Psoas muscle (tissue), 7 donors: ENCODE measurements at regions not wholly inside any gene's neighbourhood (a gene's known extent, or its start where the extent isn't known, plus 50 kb on each side); places are given as distances from the start of the nearest gene placed in this dataset.

Experiments used
- ATAC-seq, 4 donors: fragments of 200-7000 bp; cut with Tn5 transposase; one replicate each; pipeline ENCODE4 v1.9.1; 2020; ENCODE audit warnings: moderate library complexity in 3 of 4, mild to moderate bottlenecking in 2 of 4
- DNase-seq, 2 donors: peaks; one replicate each; pipeline ENCODE4 v3.0.0-alpha.2; 2020
- H3K27ac ChIP-seq: fragments of 200-600 bp; one replicate; pipeline ENCODE4 v1.8.0; 2022
- H3K27me3 ChIP-seq, 3 donors: fragments of 200-600 bp in 1 of 3; one replicate each; pipeline versions ENCODE4 v1.6.1 to v1.8.0; 2013 to 2022; ENCODE audit warnings: low read length in 2 of 3, mild to moderate bottlenecking in 2 of 3, moderate library complexity in 1 of 3; ENCODE audit not compliant: insufficient read depth in 3 of 3
- H3K36me3 ChIP-seq, 2 donors: fragments of 200-600 bp in 1 of 2; one replicate each; pipeline versions ENCODE4 v1.6.1 to v1.8.0; 2013 to 2022; ENCODE audit warnings: low read depth in 1 of 2, mild to moderate bottlenecking in 1 of 2, moderate library complexity in 1 of 2; ENCODE audit not compliant: insufficient read depth in 1 of 2
- H3K4me1 ChIP-seq: fragments of 200-600 bp; one replicate; pipeline ENCODE4 v1.8.0; 2022
- H3K4me3 ChIP-seq: fragments of 200-600 bp; one replicate; pipeline ENCODE4 v1.8.0; 2022; ENCODE audit warnings: mild to moderate bottlenecking
- H3K9me3 ChIP-seq: fragments of 200-600 bp; one replicate; pipeline ENCODE4 v1.8.0; 2022
- WGBS, 3 donors: extraction: QIAGEN DNeasy Blood & Tissue Kit; methylation state at CpG; one replicate each; pipeline versions ENCODE4 v1.1.6 to v1.1.7; 2013; 5-methylcytosine and 5-hydroxymethylcytosine counted together
- intact Hi-C, 2 donors: fragments of 100-400 bp; cut with DNase I; formaldehyde crosslinking; loops; one replicate each; pipeline versions ENCODE4 v1.11.0 to v1.14.2; 2022
- TF ChIP-seq, protein P1 (sequence below): fragments of 200-600 bp; IDR thresholded peaks from one replicate; pipeline ENCODE4 v1.8.0; 2022; ENCODE audit warnings: antibody characterized with exemption
- donor health status: healthy with polysubstance abuse.
- donor health status: DM: no; HTN: no; CAD: no; lungs with moderate emphysema.
- donor health status: Bipolar disorder and iron deficiency.
- donor health status: healthy.
- donor health status: DM: yes; HTN: yes; CAD: no.
- donor health status: DM: no; HTN: no; CAD: no.
- donor health status: DM: yes; HTN: yes; CAD: no.

- Histone ChIP-seq H3K4me3 (no peak overlapping the region), H3K27me3 (no peaks in the 10 kb centered on the region), H3K36me3 (no peaks in the 10 kb centered on the region), H3K4me1 (no peaks in the 10 kb centered on the region), H3K27ac (no peak overlapping the region), H3K9me3 (no peaks in the 10 kb centered on the region)
- 81 to 83% (median 81%) methylated on average over 8 of the region's 8 CpGs for WGBS, 3 donors
- TF ChIP-seq, protein P1, sequence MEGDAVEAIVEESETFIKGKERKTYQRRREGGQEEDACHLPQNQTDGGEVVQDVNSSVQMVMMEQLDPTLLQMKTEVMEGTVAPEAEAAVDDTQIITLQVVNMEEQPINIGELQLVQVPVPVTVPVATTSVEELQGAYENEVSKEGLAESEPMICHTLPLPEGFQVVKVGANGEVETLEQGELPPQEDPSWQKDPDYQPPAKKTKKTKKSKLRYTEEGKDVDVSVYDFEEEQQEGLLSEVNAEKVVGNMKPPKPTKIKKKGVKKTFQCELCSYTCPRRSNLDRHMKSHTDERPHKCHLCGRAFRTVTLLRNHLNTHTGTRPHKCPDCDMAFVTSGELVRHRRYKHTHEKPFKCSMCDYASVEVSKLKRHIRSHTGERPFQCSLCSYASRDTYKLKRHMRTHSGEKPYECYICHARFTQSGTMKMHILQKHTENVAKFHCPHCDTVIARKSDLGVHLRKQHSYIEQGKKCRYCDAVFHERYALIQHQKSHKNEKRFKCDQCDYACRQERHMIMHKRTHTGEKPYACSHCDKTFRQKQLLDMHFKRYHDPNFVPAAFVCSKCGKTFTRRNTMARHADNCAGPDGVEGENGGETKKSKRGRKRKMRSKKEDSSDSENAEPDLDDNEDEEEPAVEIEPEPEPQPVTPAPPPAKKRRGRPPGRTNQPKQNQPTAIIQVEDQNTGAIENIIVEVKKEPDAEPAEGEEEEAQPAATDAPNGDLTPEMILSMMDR: no peak
- DNase-seq (peak in 1 of 2 donors; percentile 9), ATAC-seq (no peak)
- intact Hi-C loops: no loop called here
These were observed 127.3 kb upstream of the ADGRL4 start for GRCh38 chr1:79133774-79134364.

GRCh38 chr1:79131626-79132025 lies 125.1 kb upstream of the ADGRL4 start:
- WGBS, 3 donors: 59 to 78% (median 62%) methylated on average over 3 of the region's 3 CpGs

GRCh38 chr1:79129914-79130313 lies 123.4 kb upstream of the ADGRL4 start:
- TF ChIP-seq, protein P1: no peak
- Histone ChIP-seq H3K4me1 (no peaks in the 10 kb centered on the region), H3K4me3 (no peak overlapping the region), H3K27ac (no peak overlapping the region), H3K27me3 (no peaks in the 10 kb centered on the region), H3K9me3 (no peaks in the 10 kb centered on the region), H3K36me3 (no peaks in the 10 kb centered on the region)
- WGBS, 3 donors: 61 to 82% (median 62%) methylated on average over 3 of the region's 3 CpGs
- intact Hi-C loops: no loop called here
- ATAC-seq: no peak
- DNase-seq: no peak

More at GRCh38 chr1:79131626-79132025, 125.1 kb upstream of the ADGRL4 start:
- TF ChIP-seq, protein P1: no peak
- Histone ChIP-seq H3K36me3 (no peaks in the 10 kb centered on the region), H3K4me1 (no peaks in the 10 kb centered on the region), H3K4me3 (no peak overlapping the region), H3K27me3 (no peaks in the 10 kb centered on the region), H3K27ac (no peak overlapping the region), H3K9me3 (no peaks in the 10 kb centered on the region)
- no peak for DNase-seq
- no peak for ATAC-seq
- intact Hi-C loops: no loop called here

DNA sequence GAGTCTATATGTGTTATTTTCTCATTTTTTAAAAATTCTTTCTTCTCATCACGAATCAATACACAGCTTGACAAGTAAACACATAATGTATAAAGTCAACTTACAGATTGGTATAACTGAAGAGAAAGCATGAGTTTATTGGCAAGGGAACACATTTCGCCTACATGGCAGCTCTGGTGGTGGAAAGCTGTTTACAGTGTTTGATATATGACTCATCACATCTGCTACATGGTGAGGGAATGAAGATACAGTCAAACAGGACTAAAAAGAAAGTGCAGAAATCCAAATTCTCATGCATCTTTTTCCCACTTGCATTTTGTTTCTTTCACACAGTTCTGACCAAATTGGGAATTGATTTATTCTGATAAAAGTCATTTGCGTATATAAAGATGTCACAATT lies 122.2 kb upstream of the ADGRL4 start:
- intact Hi-C loops: loop anchor here in 1 of 2 donors (1.0 kb wide), 1 partner anchor 24 kb away; no protein-coding TSS in a partner anchor
- 67 to 71% (median 70%) methylated on average over 3 of the region's 3 CpGs for WGBS, 3 donors
- Histone ChIP-seq H3K4me3 (no peak overlapping the region), H3K27ac (no peak overlapping the region), H3K4me1 (no peaks in the 10 kb centered on the region), H3K9me3 (no peaks in the 10 kb centered on the region), H3K27me3 (no peaks in the 10 kb centered on the region), H3K36me3 (no peaks in the 10 kb centered on the region)
- TF ChIP-seq, protein P1: no peak
- DNase-seq: no peak
- no peak for ATAC-seq

DNA sequence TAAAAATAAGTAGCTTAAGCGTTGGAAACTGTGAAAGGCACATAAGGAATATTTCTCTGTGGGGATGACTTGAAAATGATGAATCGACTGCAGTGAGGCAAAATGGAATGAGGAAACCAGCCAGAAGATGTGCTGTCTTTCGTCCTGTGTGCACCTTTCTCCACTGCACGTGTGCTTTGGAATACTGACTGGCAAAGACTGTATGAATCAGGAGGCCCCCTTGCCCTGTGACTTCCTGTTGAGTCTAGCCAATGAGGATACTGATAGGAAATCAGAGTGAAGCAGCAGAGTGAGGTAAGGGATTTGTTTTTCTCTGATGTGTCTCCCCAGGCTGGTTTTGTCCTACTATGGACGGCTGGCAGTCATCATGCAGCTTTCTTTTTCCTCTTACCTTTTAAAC lies 118.2 kb upstream of the ADGRL4 start:
- no peak overlapping the region for H3K27ac ChIP-seq
- no peaks in the 10 kb centered on the region for H3K9me3 ChIP-seq

More for the DNA sequence above, 118.2 kb upstream of the ADGRL4 start:
- DNase-seq: no peak
- intact Hi-C loops: no loop called here
- H3K27me3 ChIP-seq: no peaks in the 10 kb centered on the region
- ATAC-seq: no peak
- 73 to 79% (median 77%) methylated on average over 5 of the region's 5 CpGs for WGBS, 3 donors
- H3K4me1 ChIP-seq: no peaks in the 10 kb centered on the region
- TF ChIP-seq, protein P1: no peak
- H3K4me3 ChIP-seq: no peak overlapping the region
- H3K36me3 ChIP-seq: no peaks in the 10 kb centered on the region
